ENCODE measurements at regions not wholly inside any gene's neighbourhood (a gene's known extent, or its start where the extent isn't known, plus 50 kb on each side); places are given as distances from the start of the nearest gene placed in this dataset.

DNA sequence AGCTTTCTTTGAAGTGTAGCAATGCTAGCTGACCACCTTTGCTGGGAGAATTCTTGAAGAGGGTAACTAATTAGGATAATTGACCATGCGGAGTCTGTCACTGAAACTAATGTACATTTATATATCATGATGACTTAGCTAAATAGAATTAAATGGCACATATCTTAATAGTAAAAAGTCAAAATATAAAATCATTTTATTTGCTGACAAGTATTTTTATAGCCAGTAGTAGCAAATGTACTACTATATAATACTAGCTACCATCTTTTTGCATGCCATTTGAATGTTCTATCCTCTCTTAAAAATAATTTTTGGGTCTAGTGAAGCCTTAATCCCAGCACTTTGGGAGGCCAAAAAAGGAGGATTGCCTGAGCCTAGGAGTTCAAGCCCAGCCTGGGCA is 605.8 kb upstream of the COX7C start:
- TF ChIP-seq, protein P1, sequence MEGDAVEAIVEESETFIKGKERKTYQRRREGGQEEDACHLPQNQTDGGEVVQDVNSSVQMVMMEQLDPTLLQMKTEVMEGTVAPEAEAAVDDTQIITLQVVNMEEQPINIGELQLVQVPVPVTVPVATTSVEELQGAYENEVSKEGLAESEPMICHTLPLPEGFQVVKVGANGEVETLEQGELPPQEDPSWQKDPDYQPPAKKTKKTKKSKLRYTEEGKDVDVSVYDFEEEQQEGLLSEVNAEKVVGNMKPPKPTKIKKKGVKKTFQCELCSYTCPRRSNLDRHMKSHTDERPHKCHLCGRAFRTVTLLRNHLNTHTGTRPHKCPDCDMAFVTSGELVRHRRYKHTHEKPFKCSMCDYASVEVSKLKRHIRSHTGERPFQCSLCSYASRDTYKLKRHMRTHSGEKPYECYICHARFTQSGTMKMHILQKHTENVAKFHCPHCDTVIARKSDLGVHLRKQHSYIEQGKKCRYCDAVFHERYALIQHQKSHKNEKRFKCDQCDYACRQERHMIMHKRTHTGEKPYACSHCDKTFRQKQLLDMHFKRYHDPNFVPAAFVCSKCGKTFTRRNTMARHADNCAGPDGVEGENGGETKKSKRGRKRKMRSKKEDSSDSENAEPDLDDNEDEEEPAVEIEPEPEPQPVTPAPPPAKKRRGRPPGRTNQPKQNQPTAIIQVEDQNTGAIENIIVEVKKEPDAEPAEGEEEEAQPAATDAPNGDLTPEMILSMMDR (IDR thresholded peaks at IDR 0.05) = no peak
- no peak for TF ChIP-seq POLR2A (IDR thresholded peaks at IDR 0.05)
- no peak for DNase-seq
- no peaks in the 10 kb centered on the region for H3K27me3 ChIP-seq
- intact Hi-C loops (cut with DNase I; ENCODE audit: low total_unique reads) = no loop called here
- WGBS, 2 donors = 94 to 100% methylated on average over 1 of the region's 1 CpG
- H3K4me1 ChIP-seq = no peaks in the 10 kb centered on the region
- H3K9me3 ChIP-seq = no peaks in the 10 kb centered on the region
- H3K4me3 ChIP-seq = no peak overlapping the region
- no peak overlapping the region for H3K27ac ChIP-seq
- H3K36me3 ChIP-seq (ENCODE audit: low read depth, missing control alignments) = no peaks in the 10 kb centered on the region

DNA sequence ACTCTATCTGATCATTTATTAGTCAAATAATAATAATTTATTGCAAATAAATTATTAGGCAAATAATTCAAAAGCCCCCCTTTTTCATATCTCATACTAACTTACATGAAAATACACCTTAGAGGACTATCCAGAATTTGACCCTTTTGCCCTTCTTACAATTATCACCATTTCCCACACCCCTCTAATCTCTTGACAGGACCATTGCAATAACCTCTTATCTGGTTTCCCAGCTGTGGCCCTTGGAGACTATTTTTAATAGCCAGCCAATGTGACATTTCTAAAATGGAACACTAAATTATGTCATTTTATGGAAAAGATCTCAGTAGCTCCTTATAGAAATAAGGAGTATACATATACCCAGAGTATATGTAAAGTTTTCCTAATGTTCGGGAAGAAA is 588.4 kb upstream of the COX7C start:
- no peak for DNase-seq
- Histone ChIP-seq H3K27ac (no peak overlapping the region), H3K36me3 (ENCODE audit: low read depth, missing control alignments) (no peaks in the 10 kb centered on the region), H3K4me1 (no peaks in the 10 kb centered on the region), H3K9me3 (no peaks in the 10 kb centered on the region), H3K4me3 (no peak overlapping the region), H3K27me3 (no peaks in the 10 kb centered on the region)
- TF ChIP-seq, protein P1 (IDR thresholded peaks at IDR 0.05) = no peak
- TF ChIP-seq POLR2A (IDR thresholded peaks at IDR 0.05) = no peak
- intact Hi-C loops (cut with DNase I; ENCODE audit: low total_unique reads) = no loop called here
- 88 to 98% methylated on average over 1 of the region's 1 CpG for WGBS, 2 donors

DNA sequence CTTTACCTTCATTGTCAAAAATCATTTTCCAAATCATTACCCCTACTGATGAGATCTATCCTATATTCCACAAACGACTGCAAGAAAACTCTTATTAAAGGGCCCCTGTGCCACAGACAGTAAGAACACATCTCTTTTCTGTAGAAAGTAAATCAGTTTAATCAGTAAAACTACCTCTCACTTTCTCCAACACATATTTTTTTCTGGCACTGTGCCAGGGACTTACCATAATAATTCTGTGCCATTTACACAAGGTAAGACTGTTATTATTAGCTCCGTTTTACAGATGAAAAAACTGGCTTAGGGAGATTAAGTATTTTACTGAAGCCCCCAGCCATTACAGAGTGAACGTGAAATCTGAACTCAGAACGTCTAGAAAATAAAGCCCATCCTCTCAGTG is 587.0 kb upstream of the COX7C start:
- H3K27me3 ChIP-seq = no peaks in the 10 kb centered on the region
- DNase-seq = no peak
- no peaks in the 10 kb centered on the region for H3K4me1 ChIP-seq
- intact Hi-C loops (cut with DNase I; ENCODE audit: low total_unique reads) = no loop called here
- TF ChIP-seq, protein P1 (IDR thresholded peaks at IDR 0.05) = no peak
- TF ChIP-seq POLR2A (IDR thresholded peaks at IDR 0.05) = no peak
- no peak overlapping the region for H3K4me3 ChIP-seq
- no peaks in the 10 kb centered on the region for H3K36me3 ChIP-seq (ENCODE audit: low read depth, missing control alignments)
- WGBS, 2 donors = 62 to 70% methylated on average over 4 of the region's 4 CpGs
- no peak overlapping the region for H3K27ac ChIP-seq
- no peaks in the 10 kb centered on the region for H3K9me3 ChIP-seq

- 51 to 54% methylated on average over 3 of the region's 3 CpGs for WGBS, 2 donors
- intact Hi-C loops (cut with DNase I; ENCODE audit: low total_unique reads) = no loop called here
- no peak for DNase-seq
- TF ChIP-seq, protein P1 (IDR thresholded peaks at IDR 0.05) = no peak
- TF ChIP-seq POLR2A (IDR thresholded peaks at IDR 0.05) = no peak
- Histone ChIP-seq H3K4me1 (no peaks in the 10 kb centered on the region), H3K4me3 (no peak overlapping the region), H3K9me3 (no peaks in the 10 kb centered on the region), H3K36me3 (ENCODE audit: low read depth, missing control alignments) (no peaks in the 10 kb centered on the region), H3K27ac (no peak overlapping the region), H3K27me3 (no peaks in the 10 kb centered on the region)
Measured at GRCh38 chr5:86038566-86038965, 579.2 kb upstream of the COX7C start.

DNA sequence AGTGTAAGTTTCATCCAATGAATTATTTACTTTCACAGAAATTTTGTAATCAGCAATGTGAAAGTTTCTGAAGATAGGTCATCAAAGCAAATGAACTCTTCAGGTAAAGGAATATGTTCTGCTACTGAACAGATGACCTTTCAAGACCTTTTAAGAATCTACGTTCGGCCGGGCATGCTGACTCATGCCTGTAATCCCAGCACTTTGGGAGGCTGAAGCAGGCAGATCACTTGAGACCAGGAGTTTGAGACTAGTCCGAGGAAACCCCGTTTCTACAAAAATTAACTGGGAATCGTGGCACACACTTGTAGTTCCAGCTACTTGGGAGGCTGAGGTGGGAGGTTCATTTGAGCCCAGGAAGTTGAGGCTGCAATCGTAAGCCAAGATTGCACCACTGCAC is 578.4 kb upstream of the COX7C start:
- H3K4me3 ChIP-seq = no peak overlapping the region
- no peaks in the 10 kb centered on the region for H3K36me3 ChIP-seq (ENCODE audit: low read depth, missing control alignments)
- no peaks in the 10 kb centered on the region for H3K4me1 ChIP-seq
- intact Hi-C loops (cut with DNase I; ENCODE audit: low total_unique reads) = no loop called here
- TF ChIP-seq, protein P1 (IDR thresholded peaks at IDR 0.05) = no peak
- no peaks in the 10 kb centered on the region for H3K27me3 ChIP-seq
- no peak overlapping the region for H3K27ac ChIP-seq
- DNase-seq = no peak
- no peaks in the 10 kb centered on the region for H3K9me3 ChIP-seq
- 84 to 93% methylated on average over 7 of the region's 7 CpGs for WGBS, 2 donors
